ENCODE measurements at regions not wholly inside any gene's neighbourhood (a gene's known extent, or its start where the extent isn't known, plus 50 kb on each side); places are given as distances from the start of the nearest gene placed in this dataset.

DNA sequence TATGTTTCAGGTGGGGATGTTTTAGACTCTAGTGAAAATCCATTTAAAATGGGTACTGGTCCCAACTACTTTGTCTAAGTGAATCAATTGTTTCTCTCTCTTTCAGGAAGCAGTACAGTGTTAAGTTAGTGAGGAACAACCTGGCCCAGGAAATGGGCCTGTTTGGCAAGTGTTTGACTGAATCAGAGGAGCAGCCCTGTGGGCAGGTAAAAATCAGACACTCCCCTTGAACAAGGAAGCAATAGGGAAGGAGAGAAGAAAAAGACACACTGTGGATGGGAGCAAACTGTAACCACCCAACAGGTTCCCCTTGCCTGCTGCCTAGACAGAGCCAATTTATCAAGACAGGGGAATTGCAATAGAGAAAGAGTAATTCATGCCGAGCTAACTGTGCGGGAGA lies 245.7 kb downstream of the C11orf87 start:
- Histone ChIP-seq H3K4me3 (no peak overlapping the region), H3K27ac (no peak overlapping the region), H3K9me3 (peaks cover 0 to 16% (median 8%) of the 10 kb centered on the region in 8 donors), H3K4me1 (no peaks in the 10 kb centered on the region), H3K36me3 (no peaks in the 10 kb centered on the region), H3K27me3 (replicated peaks in 1 of 7) (no peaks in the 10 kb centered on the region)
- intact Hi-C loops (cut with DNase I; ENCODE audit: low total_unique reads), result no loop called here
- DNase-seq, result no peak
- 90 to 100% (median 98%) methylated on average over 2 of the region's 2 CpGs for WGBS, 5 donors
- no peak for TF ChIP-seq POLR2AphosphoS5 (IDR thresholded peaks at IDR 0.05)
- no peak for TF ChIP-seq CTCF (IDR thresholded peaks at IDR 0.05 in 8 of 11, conservative IDR thresholded peaks at IDR 0.05 in 3 of 11)
- TF ChIP-seq POLR2A (IDR thresholded peaks at IDR 0.05), result no peak

DNA sequence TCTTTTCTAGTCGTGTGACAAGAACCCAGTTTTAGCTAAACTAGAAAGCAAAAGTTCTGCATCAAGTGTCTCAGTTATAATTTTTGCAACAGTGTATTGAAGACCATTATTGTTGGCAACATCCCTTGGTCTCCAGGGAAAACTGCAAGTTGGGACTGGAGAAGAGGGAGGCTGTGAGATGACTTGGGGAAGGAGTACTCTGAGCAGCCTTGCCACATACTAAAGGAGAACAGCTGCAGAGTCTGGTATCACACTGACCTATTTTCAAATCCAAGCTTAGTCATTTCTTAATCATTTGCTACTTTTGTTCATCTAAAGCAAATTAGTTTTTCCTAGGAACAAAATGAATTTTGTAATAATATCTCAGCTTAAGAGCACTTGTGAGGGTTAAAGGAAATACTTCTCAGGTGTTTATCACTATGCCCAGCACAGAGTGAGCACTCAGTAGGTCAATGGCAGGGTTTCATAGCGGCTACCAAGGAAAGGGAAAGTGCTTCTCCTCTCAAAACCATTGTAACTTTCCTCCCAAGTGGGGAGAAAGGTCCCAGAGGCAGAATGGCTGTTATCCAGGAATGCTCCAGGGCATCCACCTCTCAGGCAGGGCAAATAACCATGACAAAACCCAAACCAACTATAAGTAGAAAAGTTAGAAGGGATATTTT lies 247.1 kb downstream of the C11orf87 start:
- no peak for TF ChIP-seq POLR2A (IDR thresholded peaks at IDR 0.05)
- no peak for TF ChIP-seq CTCF (IDR thresholded peaks at IDR 0.05 in 8 of 11, conservative IDR thresholded peaks at IDR 0.05 in 3 of 11)
- no peak for TF ChIP-seq POLR2AphosphoS5 (IDR thresholded peaks at IDR 0.05)
- DNase-seq, result no peak

DNA sequence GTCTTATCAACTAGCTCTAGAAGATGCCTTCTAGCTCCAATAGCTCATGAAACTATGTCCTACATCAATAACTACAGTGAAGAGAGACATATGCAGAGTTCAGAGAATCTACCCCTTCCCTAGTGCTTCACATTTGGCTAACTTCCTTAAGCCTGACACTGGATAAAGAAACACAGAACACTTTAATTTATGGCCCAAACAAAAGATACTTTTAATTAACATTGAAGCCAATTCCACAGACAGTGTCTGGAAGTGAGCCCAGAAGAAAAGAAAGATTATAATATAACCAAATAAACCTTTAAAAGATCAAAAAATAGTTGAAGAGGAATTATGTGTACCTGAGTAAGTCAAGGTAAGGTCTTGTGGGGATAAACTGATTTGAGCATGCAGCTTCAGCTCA lies 255.2 kb downstream of the C11orf87 start:
- Histone ChIP-seq H3K36me3 (no peaks in the 10 kb centered on the region), H3K9me3 (no peaks in the 10 kb centered on the region), H3K4me3 (no peak overlapping the region), H3K27ac (no peak overlapping the region), H3K27me3 (replicated peaks in 1 of 7) (no peaks in the 10 kb centered on the region), H3K4me1 (no peaks in the 10 kb centered on the region)
- TF ChIP-seq CTCF (IDR thresholded peaks at IDR 0.05 in 8 of 11, conservative IDR thresholded peaks at IDR 0.05 in 3 of 11), result no peak
- no peak for TF ChIP-seq POLR2AphosphoS5 (IDR thresholded peaks at IDR 0.05)
- TF ChIP-seq POLR2A (IDR thresholded peaks at IDR 0.05), result no peak
- intact Hi-C loops (cut with DNase I; ENCODE audit: low total_unique reads), result no loop called here
- no peak for DNase-seq

More for the DNA sequence above, 247.1 kb downstream of the C11orf87 start:
- intact Hi-C loops (cut with DNase I; ENCODE audit: low total_unique reads), result no loop called here
- Histone ChIP-seq H3K4me3 (no peak overlapping the region), H3K36me3 (no peaks in the 10 kb centered on the region), H3K4me1 (no peaks in the 10 kb centered on the region), H3K27ac (no peak overlapping the region), H3K27me3 (replicated peaks in 1 of 7) (no peaks in the 10 kb centered on the region), H3K9me3 (peaks cover 0 to 16% (median 8%) of the 10 kb centered on the region in 8 donors)
- 52 to 72% (median 58%) methylated on average over 2 of the region's 2 CpGs for WGBS, 5 donors

GRCh38 chr11:109677876-109678275 lies 255.9 kb downstream of the C11orf87 start:
- H3K27me3 ChIP-seq (replicated peaks in 1 of 7), result no peaks in the 10 kb centered on the region
- H3K4me1 ChIP-seq, result no peaks in the 10 kb centered on the region
- TF ChIP-seq POLR2AphosphoS5 (IDR thresholded peaks at IDR 0.05) (no peak), POLR2A (IDR thresholded peaks at IDR 0.05) (no peak), CTCF (IDR thresholded peaks at IDR 0.05 in 8 of 11, conservative IDR thresholded peaks at IDR 0.05 in 3 of 11) (no peak)
- intact Hi-C loops (cut with DNase I; ENCODE audit: low total_unique reads), result no loop called here
- no peak overlapping the region for H3K27ac ChIP-seq
- no peaks in the 10 kb centered on the region for H3K36me3 ChIP-seq
- DNase-seq, result no peak
- no peak overlapping the region for H3K4me3 ChIP-seq
- no peaks in the 10 kb centered on the region for H3K9me3 ChIP-seq

Measured in spleen (tissue), 11 donors.